HCT116 (cell line): ENCODE measurements at regions not wholly inside any gene's neighbourhood (a gene's known extent, or its start where the extent isn't known, plus 50 kb on each side); places are given as distances from the start of the nearest gene placed in this dataset.
A peak's percentile ranks its signal among the peaks of the same experiment; 100 is the strongest.

Source experiments
- ATAC-seq: fragments of 200-7000 bp; cut with Tn5 transposase; 2 replicates; pipeline ENCODE4 v1.9.1; 2020; ENCODE audit warnings: mild to moderate bottlenecking, moderate library complexity
- BruUV-seq: library from RNA; stranded (reverse); fragments of 400-500 nt; replicated peaks from 2 replicates; lab custom pipeline; 2021; lab: Mats Ljungman, UMichigan
- CTCF ChIA-PET: fragments of 300-600 bp; sonication (Branson Sonifier 250); formaldehyde crosslinking; loops from one replicate; lab custom pipeline; 2021; ENCODE audit warnings: antibody characterized with exemption; lab: Charles Lee
- POLR2A ChIA-PET: fragments of 300-600, 350-600 bp; sonication (Branson Sonifier 250); formaldehyde crosslinking; loops from one replicate; lab custom pipeline; 2021; ENCODE audit warnings: antibody characterized with exemption; lab: Charles Lee
- RAD21 ChIA-PET, 2 experiments: fragments of 300-600 bp; sonication (Branson Sonifier 250); formaldehyde crosslinking; loops; one replicate each; lab custom pipeline; 2023; ENCODE audit warnings: low total read pairs in 2 of 2; ENCODE audit not compliant: uncharacterized antibody in 2 of 2, unreplicated experiment in 2 of 2, low non-redundant PET in 1 of 2; lab: Charles Lee
- DNase-seq: peaks from one replicate; pipeline ENCODE4 v3.0.0-alpha.2; 2010; ENCODE audit warnings: low read depth, low spot score
- H2AFZ ChIP-seq: fragments of 200-600 bp; shearing (Covaris generic), sonication (generic); 2 replicates; pipeline ENCODE4 v1.6.1; 2017; ENCODE audit warnings: low read depth, mixed run types, mixed read lengths, antibody characterized with exemption, low read length; ENCODE audit not compliant: poor library complexity, severe bottlenecking
- H3K27ac ChIP-seq: 2 replicates; pipeline ENCODE4 v1.5.1; 2012; ENCODE audit warnings: low read depth, low read length
- H3K27me3 ChIP-seq: fragments of 200-600 bp; sonication (generic); 2 replicates; pipeline ENCODE4 v1.6.1; 2016; ENCODE audit warnings: mixed run types, low read length, mixed read lengths; ENCODE audit not compliant: insufficient read depth
- H3K36me3 ChIP-seq, 2 experiments: fragments of 200-500 bp in 1 of 2; fragments of 200-600 bp in 1 of 2; sonication (Bioruptor generic) in 1 of 2; sonication (generic) in 1 of 2; 2 replicates each; pipeline versions ENCODE4 v1.5.1 to v1.6.1; 2014 to 2016; ENCODE audit warnings: low read length in 2 of 2, inconsistent platforms in 1 of 2, mixed read lengths in 1 of 2, mixed run types in 1 of 2; ENCODE audit not compliant: insufficient read depth in 2 of 2, control insufficient read depth in 1 of 2
- H3K4me1 ChIP-seq, 2 experiments: fragments of 200-600 bp in 1 of 2; sonication (generic) in 1 of 2; 2 replicates each; pipeline versions ENCODE4 v1.5.1 to v1.6.1; 2012 to 2017; ENCODE audit warnings: low read length in 2 of 2, inconsistent platforms in 1 of 2, mild to moderate bottlenecking in 1 of 2, mixed read lengths in 1 of 2, mixed run types in 1 of 2, moderate library complexity in 1 of 2; ENCODE audit not compliant: insufficient read depth in 2 of 2, control insufficient read depth in 1 of 2
- H3K4me2 ChIP-seq: fragments of 200-600 bp; sonication (generic); 2 replicates; pipeline ENCODE4 v1.6.1; 2017; ENCODE audit warnings: mixed run types, low read length, mixed read lengths
- H3K4me3 ChIP-seq, 2 experiments: fragments of 200-600 bp in 1 of 2; sonication (generic) in 1 of 2; replicated peaks in 1 of 2; 2 replicates each; pipeline ENCODE4 v1.5.1; 2011 to 2016; ENCODE audit warnings: low read length in 2 of 2, control low read depth in 1 of 2, low read depth in 1 of 2, mild to moderate bottlenecking in 1 of 2, mixed read lengths in 1 of 2, mixed run types in 1 of 2
- H3K79me2 ChIP-seq: fragments of 200-600 bp; sonication (generic); 2 replicates; pipeline ENCODE4 v1.6.1; 2017; ENCODE audit warnings: mild to moderate bottlenecking, mixed run types, low read length, moderate library complexity, mixed read lengths; ENCODE audit not compliant: insufficient read depth
- H3K9ac ChIP-seq: fragments of 200-600 bp; sonication (generic); 2 replicates; pipeline ENCODE4 v1.6.1; 2016; ENCODE audit warnings: low read length, mixed read lengths
- H3K9me2 ChIP-seq: fragments of 200-600 bp; sonication (generic), shearing (Covaris generic); 2 replicates; pipeline ENCODE4 v1.6.1; 2017; ENCODE audit warnings: mixed run types, mild to moderate bottlenecking, moderate library complexity; ENCODE audit not compliant: insufficient read depth
- H3K9me3 ChIP-seq, 2 experiments: fragments of 200-500 bp in 1 of 2; fragments of 200-600 bp in 1 of 2; sonication (Bioruptor generic) in 1 of 2; sonication (generic) in 1 of 2; 2 replicates each; pipeline ENCODE4 v1.6.1; 2014 to 2017; ENCODE audit warnings: low read length in 2 of 2, mixed read lengths in 2 of 2, inconsistent platforms in 1 of 2, low read depth in 1 of 2, mild to moderate bottlenecking in 1 of 2, mixed run types in 1 of 2, moderate library complexity in 1 of 2; ENCODE audit not compliant: control insufficient read depth in 1 of 2, insufficient read depth in 1 of 2
- H4K20me1 ChIP-seq: fragments of 200-600 bp; sonication (generic), shearing (Covaris generic); 2 replicates; pipeline ENCODE4 v1.6.1; 2017; ENCODE audit warnings: mixed run types, mild to moderate bottlenecking, moderate library complexity; ENCODE audit not compliant: insufficient read depth
- POLR2A ChIP-seq: IDR thresholded peaks from 2 replicates; pipeline ENCODE4 v1.7.0; 2011; ENCODE audit warnings: borderline replicate concordance; ENCODE audit not compliant: insufficient read depth, insufficient read length; ENCODE audit errors: extremely low read depth
- TCF7L2 ChIP-seq: IDR thresholded peaks from 2 replicates; pipeline ENCODE4 v1.7.0; 2011; ENCODE audit warnings: borderline replicate concordance, inconsistent platforms; ENCODE audit not compliant: insufficient read depth, insufficient read length; ENCODE audit errors: extremely low read depth
- intact Hi-C: fragments of 100-400 bp; cut with micrococcal nuclease; formaldehyde crosslinking; loops from 2 replicates; pipeline ENCODE4 v1.10.0; 2022
- TF ChIP-seq, protein P1 (sequence below): IDR thresholded peaks from 2 replicates; pipeline ENCODE4 v1.6.1; 2012
- TF ChIP-seq, protein P2 (sequence below), 3 experiments: fragments of 200-600 bp in 1 of 3; sonication (generic) in 1 of 3; IDR thresholded peaks in 2 of 3; conservative IDR thresholded peaks in 1 of 3; 2 replicates each; pipeline ENCODE4 v1.5.1; 2012 to 2017; ENCODE audit warnings: low read depth in 2 of 3, low read length in 2 of 3, antibody characterized with exemption in 1 of 3, borderline replicate concordance in 1 of 3, control low read depth in 1 of 3, mild to moderate bottlenecking in 1 of 3, mixed read lengths in 1 of 3, mixed run types in 1 of 3, moderate library complexity in 1 of 3; ENCODE audit not compliant: insufficient read depth in 1 of 3
- TF ChIP-seq, protein P3 (sequence below): IDR thresholded peaks from 2 replicates; pipeline ENCODE4 v1.6.1; 2012

DNA sequence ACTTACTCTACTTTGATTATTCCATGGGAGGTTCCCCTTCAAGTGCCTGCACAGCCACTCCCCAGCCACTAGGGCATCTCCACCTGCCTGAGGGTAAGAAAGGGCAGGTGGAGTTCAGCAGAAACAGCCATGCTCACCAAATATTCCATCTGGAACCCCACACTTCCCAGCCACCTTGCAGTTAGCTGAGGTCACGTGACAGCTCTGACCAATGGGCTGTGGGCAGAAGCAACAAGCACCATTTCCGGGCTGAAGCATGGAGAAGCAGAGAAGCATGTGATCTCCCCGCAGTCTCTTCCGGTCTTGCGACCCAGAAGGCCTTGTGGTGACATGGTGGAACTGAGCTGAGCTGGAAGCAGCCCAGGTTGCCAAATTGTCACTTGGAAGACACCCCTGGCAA lies 108.6 kb downstream of the CCT6B start:
- no peak overlapping the region for H3K9ac ChIP-seq
- no peaks in the 10 kb centered on the region for H3K9me2 ChIP-seq
- no peaks in the 10 kb centered on the region for H4K20me1 ChIP-seq
- H3K27me3 ChIP-seq, result peaks cover 36% of the 10 kb centered on the region
- peak; percentile 4 for DNase-seq
- no peak overlapping the region for H3K4me3 ChIP-seq
- BruUV-seq, result no TSS peak
- ATAC-seq, result peak; percentile 77
- ChIA-PET CTCF (no interaction called here), POLR2A (no interaction called here), RAD21 (no interaction called here)
- no peak overlapping the region for H2AFZ ChIP-seq
- H3K27ac ChIP-seq, result no peak overlapping the region
- TF ChIP-seq, protein P1, sequence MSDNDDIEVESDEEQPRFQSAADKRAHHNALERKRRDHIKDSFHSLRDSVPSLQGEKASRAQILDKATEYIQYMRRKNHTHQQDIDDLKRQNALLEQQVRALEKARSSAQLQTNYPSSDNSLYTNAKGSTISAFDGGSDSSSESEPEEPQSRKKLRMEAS, result no peak
- TF ChIP-seq, protein P2, sequence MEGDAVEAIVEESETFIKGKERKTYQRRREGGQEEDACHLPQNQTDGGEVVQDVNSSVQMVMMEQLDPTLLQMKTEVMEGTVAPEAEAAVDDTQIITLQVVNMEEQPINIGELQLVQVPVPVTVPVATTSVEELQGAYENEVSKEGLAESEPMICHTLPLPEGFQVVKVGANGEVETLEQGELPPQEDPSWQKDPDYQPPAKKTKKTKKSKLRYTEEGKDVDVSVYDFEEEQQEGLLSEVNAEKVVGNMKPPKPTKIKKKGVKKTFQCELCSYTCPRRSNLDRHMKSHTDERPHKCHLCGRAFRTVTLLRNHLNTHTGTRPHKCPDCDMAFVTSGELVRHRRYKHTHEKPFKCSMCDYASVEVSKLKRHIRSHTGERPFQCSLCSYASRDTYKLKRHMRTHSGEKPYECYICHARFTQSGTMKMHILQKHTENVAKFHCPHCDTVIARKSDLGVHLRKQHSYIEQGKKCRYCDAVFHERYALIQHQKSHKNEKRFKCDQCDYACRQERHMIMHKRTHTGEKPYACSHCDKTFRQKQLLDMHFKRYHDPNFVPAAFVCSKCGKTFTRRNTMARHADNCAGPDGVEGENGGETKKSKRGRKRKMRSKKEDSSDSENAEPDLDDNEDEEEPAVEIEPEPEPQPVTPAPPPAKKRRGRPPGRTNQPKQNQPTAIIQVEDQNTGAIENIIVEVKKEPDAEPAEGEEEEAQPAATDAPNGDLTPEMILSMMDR (IDR thresholded peaks at IDR 0.05 in 2 of 3, conservative IDR thresholded peaks at IDR 0.05 in 1 of 3; ENCODE audit: borderline replicate concordance in 1 of 3, insufficient read depth in 1 of 3, low read depth in 2 of 3, low read length in 2 of 3), result peak in 2 of 3 experiments; percentile 52 to 56; a peak in 4 of 6 replicates
- TF ChIP-seq TCF7L2, result peak; percentile 9
- H3K36me3 ChIP-seq, result no peaks in the 10 kb centered on the region
- intact Hi-C loops, result no loop called here
- H3K4me2 ChIP-seq, result no peak overlapping the region
- H3K79me2 ChIP-seq, result no peaks in the 10 kb centered on the region
- no peaks in the 10 kb centered on the region for H3K4me1 ChIP-seq
- no peaks in the 10 kb centered on the region for H3K9me3 ChIP-seq

DNA sequence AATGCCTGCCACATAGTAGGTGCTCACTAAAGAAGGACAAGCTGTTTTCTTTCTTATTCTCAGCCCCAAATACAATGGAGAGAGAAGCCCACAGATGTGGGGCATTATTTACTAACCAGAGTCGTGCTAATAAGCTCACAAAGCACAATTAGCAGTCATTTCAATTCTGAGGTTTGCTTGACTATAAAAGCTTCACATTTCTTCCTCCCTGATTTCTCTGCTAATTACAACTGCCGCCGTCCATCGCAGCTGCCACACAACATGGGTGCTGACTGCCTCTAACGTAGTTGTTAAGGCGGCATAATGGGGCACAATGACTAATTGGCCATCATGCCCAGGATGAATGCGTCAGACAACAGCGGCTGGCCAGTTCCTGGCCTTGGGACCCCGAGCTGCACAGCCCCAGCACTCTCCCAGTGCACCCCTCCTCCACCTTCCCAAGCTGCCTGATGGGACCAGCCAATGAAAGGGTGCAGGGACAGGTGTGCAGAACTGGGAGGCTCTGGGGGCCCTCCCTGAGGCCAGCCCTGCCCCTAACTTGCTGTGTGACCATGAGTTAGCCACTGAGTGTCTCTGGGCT lies 109.2 kb downstream of the CCT6B start:
- POLR2A ChIA-PET, result no interaction called here
- no peak for ATAC-seq

More for the DNA sequence above, 109.2 kb downstream of the CCT6B start:
- Histone ChIP-seq H3K36me3 (no peaks in the 10 kb centered on the region), H3K4me3 (no peak overlapping the region), H2AFZ (no peak overlapping the region), H4K20me1 (no peaks in the 10 kb centered on the region), H3K9me3 (no peaks in the 10 kb centered on the region), H3K27ac (no peak overlapping the region), H3K9ac (no peak overlapping the region), H3K9me2 (no peaks in the 10 kb centered on the region), H3K27me3 (peaks cover 38% of the 10 kb centered on the region), H3K4me1 (no peaks in the 10 kb centered on the region), H3K79me2 (no peaks in the 10 kb centered on the region), H3K4me2 (no peak overlapping the region)
- no peak for DNase-seq
- RAD21 ChIA-PET, result no interaction called here
- BruUV-seq, result no TSS peak
- TF ChIP-seq, protein P3, sequence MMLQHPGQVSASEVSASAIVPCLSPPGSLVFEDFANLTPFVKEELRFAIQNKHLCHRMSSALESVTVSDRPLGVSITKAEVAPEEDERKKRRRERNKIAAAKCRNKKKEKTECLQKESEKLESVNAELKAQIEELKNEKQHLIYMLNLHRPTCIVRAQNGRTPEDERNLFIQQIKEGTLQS, result no peak
- TF ChIP-seq POLR2A, result no peak
- TF ChIP-seq TCF7L2, result no peak
- intact Hi-C loops, result no loop called here
- CTCF ChIA-PET, result no interaction called here
